HG03103 (cell line): ENCODE measurements at regions not wholly inside any gene's neighbourhood (a gene's known extent, or its start where the extent isn't known, plus 50 kb on each side); places are given as distances from the start of the nearest gene placed in this dataset.

Source experiments
- ATAC-seq: cut with Tn5 transposase; IDR thresholded peaks from one replicate; pipeline ENCODE4 v1.9.1; 2021; ENCODE audit warnings: low read depth; ENCODE audit not compliant: unreplicated experiment

DNA sequence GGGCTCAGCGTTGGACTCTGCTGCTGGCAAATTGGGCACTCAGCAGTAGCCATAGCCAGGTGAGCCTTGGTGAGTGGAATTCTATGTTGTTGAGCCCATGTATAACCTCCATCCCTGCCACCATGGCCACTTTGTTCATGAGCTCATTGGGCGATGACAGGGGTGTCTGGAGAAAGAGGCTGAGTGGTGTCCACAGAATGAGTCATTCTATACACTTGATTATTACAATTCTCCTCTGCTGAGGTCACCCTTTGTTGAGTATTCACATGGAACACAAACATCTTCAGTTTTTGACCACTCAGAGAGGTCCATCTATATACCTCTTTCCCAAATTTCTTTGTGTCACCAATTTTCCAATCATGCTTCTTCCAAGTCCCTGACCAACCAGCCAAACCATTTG is 1341.7 kb downstream of the PCDH7 start:
- ATAC-seq = no peak

DNA sequence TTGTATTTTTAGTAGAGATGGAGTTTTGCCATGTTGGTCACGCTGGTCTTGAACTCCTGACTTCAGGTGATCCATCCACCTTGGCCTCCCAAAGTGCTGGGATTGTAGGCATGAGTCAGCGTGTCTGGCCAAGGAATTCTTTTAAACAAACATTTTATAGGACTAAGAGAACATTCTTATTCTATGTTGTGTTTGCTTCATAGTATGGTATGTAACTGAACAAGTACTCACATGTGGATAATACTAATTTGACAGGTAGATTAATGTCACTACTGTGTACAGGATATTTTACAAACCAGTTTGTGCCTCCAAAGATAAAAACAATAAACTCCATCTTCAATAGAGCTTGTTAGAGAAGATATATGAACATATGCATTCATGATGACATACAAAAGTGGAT is 1353.4 kb downstream of the PCDH7 start:
- no peak for ATAC-seq

- no peak for ATAC-seq
These were observed 1367.0 kb downstream of the PCDH7 start for GRCh38 chr4:32087211-32087610.

DNA sequence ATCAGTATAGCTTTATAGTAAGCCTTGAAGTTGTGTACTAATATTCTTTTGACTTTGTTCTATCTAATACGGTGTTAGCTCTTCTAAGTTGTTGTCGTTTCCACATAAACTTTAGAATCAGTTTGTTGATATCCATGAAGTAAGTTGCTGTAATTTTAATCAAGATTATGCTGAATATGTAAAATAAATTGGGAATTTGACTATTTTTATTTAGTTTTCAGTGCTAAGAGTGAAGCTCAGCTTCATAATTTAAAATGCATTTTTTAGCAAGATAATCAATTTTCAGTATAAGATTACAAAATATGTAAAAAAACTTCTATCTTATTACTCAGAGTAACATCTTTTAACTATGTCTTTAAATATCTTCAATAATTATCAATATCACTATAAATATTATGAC is 1374.8 kb downstream of the PCDH7 start:
- no peak for ATAC-seq

GRCh38 chr4:32102896-32103295 is 1382.7 kb downstream of the PCDH7 start:
- ATAC-seq = no peak

- no peak for ATAC-seq
These were observed 1386.6 kb downstream of the PCDH7 start for GRCh38 chr4:32106767-32107166.

- ATAC-seq = no peak
These were observed 1392.7 kb downstream of the PCDH7 start for GRCh38 chr4:32112891-32113290.

- no peak for ATAC-seq
These were observed 1397.5 kb downstream of the PCDH7 start for GRCh38 chr4:32117693-32118092.

- ATAC-seq = no peak
These were observed 1399.7 kb downstream of the PCDH7 start for GRCh38 chr4:32119907-32120306.

DNA sequence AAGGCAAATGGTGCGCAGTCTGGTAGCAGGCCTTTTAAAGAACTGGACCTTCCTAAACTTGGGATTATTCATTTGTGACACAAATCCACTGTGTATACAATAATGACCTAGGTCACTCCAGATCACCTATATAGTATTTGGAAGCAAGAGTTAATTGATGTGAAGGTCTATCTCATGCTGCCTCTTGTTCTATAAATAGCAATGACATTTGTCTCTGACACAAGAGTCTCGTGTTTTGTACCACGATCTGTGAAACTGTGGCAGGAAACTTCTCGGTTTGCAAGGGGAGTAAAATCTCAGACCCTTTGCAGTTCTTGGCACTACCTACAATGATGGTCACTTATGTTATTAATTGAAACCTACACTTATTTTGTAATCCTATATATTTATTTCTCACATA is 1408.4 kb downstream of the PCDH7 start:
- no peak for ATAC-seq

- ATAC-seq = no peak
These were observed 1409.8 kb downstream of the PCDH7 start for GRCh38 chr4:32129967-32130366.

DNA sequence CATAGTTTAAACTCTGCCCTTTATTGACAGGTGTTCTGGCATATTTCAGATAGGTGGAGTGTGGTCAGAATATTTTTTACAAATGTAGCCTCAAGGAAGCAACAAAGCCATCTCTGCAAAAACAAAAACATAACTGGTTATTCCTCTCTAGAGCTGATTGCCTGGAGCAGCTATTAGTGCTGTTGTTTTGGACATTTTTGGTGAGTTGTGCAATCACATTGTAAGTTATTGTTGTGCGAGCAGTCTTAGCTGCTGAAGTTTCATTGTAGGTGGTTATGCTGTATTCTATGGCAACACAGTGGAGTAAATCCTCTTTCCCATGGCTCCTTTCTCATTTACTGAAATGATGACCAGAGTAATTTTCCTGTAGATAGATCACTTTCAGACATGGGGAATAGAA is 1413.0 kb downstream of the PCDH7 start:
- ATAC-seq = no peak

DNA sequence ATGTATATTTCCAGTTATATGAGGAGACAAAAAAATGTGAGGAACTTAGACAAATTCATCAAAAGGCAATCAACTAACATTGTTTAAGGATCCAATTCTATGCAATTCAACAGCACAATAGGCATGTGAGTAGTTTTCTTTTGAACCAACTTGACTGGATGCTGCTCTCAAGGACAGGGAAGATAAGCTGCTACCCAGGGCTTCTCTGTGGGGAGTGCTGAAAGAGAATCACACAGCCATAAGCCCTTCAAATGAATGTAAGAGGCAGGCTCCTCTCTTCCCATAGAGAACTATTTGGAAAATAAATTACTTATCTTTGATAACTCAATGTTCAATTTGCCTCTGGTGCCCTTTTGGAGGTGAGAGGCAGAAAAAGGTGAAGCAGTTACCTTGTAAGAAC is 1413.6 kb downstream of the PCDH7 start:
- no peak for ATAC-seq

- ATAC-seq = no peak
These were observed 1415.5 kb downstream of the PCDH7 start for GRCh38 chr4:32135642-32136041.

DNA sequence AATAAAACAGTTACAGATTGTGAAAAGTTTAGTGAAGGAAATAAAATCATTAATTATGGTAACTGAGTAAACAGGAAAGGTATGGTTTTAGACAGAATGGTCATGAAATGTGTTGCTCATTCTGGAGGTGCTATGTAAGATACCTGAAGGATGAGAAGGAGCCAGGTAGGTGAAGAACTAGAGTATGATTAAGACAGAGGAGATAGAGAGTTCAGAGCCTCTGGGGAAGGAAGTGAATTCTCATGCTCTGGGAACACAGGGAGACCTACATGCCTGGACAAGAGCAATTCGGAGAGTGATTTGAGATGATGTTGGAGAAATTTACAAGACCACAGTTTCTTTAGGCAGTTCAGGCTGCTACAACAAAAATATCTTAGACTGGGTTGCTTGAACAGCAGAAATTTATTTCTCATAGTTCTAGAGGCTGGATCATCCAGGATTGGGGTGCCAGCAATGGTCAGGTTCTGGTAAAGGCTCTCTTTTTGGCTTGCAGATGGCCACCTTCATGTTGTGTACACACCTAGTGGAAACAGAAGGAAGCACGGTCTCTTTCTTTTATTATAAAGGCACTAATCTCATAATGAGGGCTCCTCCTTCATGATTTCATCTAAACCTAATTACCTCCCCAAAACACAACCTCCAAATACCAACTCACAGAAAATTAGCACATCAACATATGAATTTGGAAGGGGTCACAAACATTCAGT is 1416.1 kb downstream of the PCDH7 start:
- ATAC-seq = no peak

GRCh38 chr4:32140636-32141035 is 1420.5 kb downstream of the PCDH7 start:
- ATAC-seq = no peak

- no peak for ATAC-seq
These were observed 1421.9 kb downstream of the PCDH7 start for GRCh38 chr4:32142075-32142474.

DNA sequence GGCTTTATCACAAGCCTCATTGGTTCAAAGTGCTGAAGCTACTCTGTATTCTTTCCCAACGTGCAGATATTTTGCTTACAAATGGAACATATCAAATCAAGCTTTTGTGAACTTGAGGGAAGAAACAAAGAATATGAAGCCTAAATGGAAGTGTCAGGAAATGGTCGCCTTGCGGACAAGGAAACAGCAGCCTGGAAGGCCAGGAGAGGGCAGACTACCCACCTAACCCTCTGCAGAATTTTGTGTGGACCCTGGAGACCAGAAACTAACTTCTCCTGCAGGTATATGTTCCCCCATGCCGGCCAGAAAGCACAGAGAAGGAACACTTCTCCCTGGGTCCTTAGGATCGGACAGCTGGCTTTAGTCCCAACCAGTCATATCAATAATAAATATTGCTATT is 1425.8 kb downstream of the PCDH7 start:
- no peak for ATAC-seq

- no peak for ATAC-seq
These were observed 1427.4 kb downstream of the PCDH7 start for GRCh38 chr4:32147446-32148085.

GRCh38 chr4:32148111-32148666 is 1428.0 kb downstream of the PCDH7 start:
- ATAC-seq = no peak

GRCh38 chr4:32158961-32159360 is 1438.8 kb downstream of the PCDH7 start:
- ATAC-seq = no peak

GRCh38 chr4:32161392-32161791 is 1441.2 kb downstream of the PCDH7 start:
- ATAC-seq = no peak
